A549 (cell line): ENCODE measurements at regions not wholly inside any gene's neighbourhood (a gene's known extent, or its start where the extent isn't known, plus 50 kb on each side); places are given as distances from the start of the nearest gene placed in this dataset.

Source experiments
- ATAC-seq, 2 experiments: fragments of 200-7000 bp in 1 of 2; fragments of >200 bp in 1 of 2; cut with Nextera tagmentation in 1 of 2; cut with Tn5 transposase in 1 of 2; 3 replicates each; pipeline versions ENCODE4 v1.8.0 to v1.9.1; 2018 to 2020; ENCODE audit warnings: mild to moderate bottlenecking in 1 of 2, moderate library complexity in 1 of 2
- CTCF ChIA-PET: fragments of 300-600 bp; sonication (Branson Sonifier 250); formaldehyde crosslinking; extraction: SDS; loops from one replicate; lab custom pipeline; 2021; ENCODE audit warnings: antibody characterized with exemption, inconsistent platforms; lab: Yijun Ruan, JAX
- POLR2A ChIA-PET: fragments of 350-600 bp; formaldehyde crosslinking; extraction: SDS; loops from one replicate; lab custom pipeline; 2021; ENCODE audit warnings: antibody characterized with exemption, inconsistent platforms; lab: Yijun Ruan, JAX
- DNase-seq, 2 experiments: peaks; one replicate each; pipeline versions ENCODE4 v3.0.0 to v3.0.0-alpha.2; 2011 to 2016; ENCODE audit warnings: low read depth in 1 of 2, low spot score in 1 of 2
- FAIRE-seq: peaks from 2 replicates; lab custom pipeline; 2011; peaks lifted over from hg19 to GRCh38; lab: Jason Lieb, UNC
- H3K27ac ChIP-seq, 2 experiments: fragments of >200 bp; sonication (Bioruptor Twin); formaldehyde crosslinking; 3 replicates each; pipeline ENCODE4 v1.5.1; 2016 to 2017
- H3K4me1 ChIP-seq: fragments of >200 bp; sonication (Bioruptor Twin); formaldehyde crosslinking; 3 replicates; pipeline ENCODE4 v1.6.1; 2016
- H3K4me2 ChIP-seq: fragments of >200 bp; sonication (Bioruptor Twin); formaldehyde crosslinking; 3 replicates; pipeline ENCODE4 v1.6.1; 2016
- H3K4me3 ChIP-seq: fragments of >200 bp; sonication (Bioruptor Twin); formaldehyde crosslinking; 3 replicates; pipeline ENCODE4 v1.5.1; 2016
- H3K9me3 ChIP-seq: fragments of >200 bp; sonication (Bioruptor Twin); formaldehyde crosslinking; 3 replicates; pipeline ENCODE4 v1.6.1; 2016
- ATOH8 ChIP-seq: fragments of 250-450 bp; sonication (Bioruptor Pico); IDR thresholded peaks from 2 replicates; pipeline ENCODE4 v1.5.0; 2020; ENCODE audit warnings: low read depth, mild to moderate bottlenecking, moderate library complexity
- BHLHE40 ChIP-seq: IDR thresholded peaks from 2 replicates; pipeline ENCODE4 v1.6.1; 2012; ENCODE audit warnings: low read depth, low read length, inconsistent platforms
- CBX2 ChIP-seq: fragments of 200-600 bp; sonication (generic); IDR thresholded peaks from 2 replicates; pipeline ENCODE4 v1.6.1; 2016; ENCODE audit warnings: low read depth, mild to moderate bottlenecking, borderline replicate concordance
- CHD2 ChIP-seq: fragments of 150-350 bp; IDR thresholded peaks from 2 replicates; pipeline ENCODE4 v1.6.1; 2014; ENCODE audit warnings: low read length; ENCODE audit not compliant: partially characterized antibody
- CTCF ChIP-seq: fragments of >200 bp; sonication (Bioruptor Twin); formaldehyde crosslinking; IDR thresholded peaks from 3 replicates; pipeline ENCODE4 v1.5.1; 2016
- E2F6 ChIP-seq: IDR thresholded peaks from 2 replicates; pipeline ENCODE4 v1.6.1; 2012; ENCODE audit warnings: low read depth, borderline replicate concordance
- EHMT2 ChIP-seq: fragments of 200-600 bp; sonication (generic); IDR thresholded peaks from 2 replicates; pipeline ENCODE4 v1.6.1; 2016; ENCODE audit warnings: antibody characterized with exemption, low read depth, mild to moderate bottlenecking, moderate library complexity
- ELK1 ChIP-seq: fragments of 150-350 bp; IDR thresholded peaks from 2 replicates; pipeline ENCODE4 v1.6.1; 2014; ENCODE audit warnings: low read depth, mild to moderate bottlenecking, low read length
- FOSL2 ChIP-seq, 2 experiments: fragments of 450-650 bp in 1 of 2; fragments of >200 bp in 1 of 2; sonication (Bioruptor Twin) in 1 of 2; formaldehyde crosslinking; IDR thresholded peaks; 2 replicates each; pipeline versions ENCODE4 v1.5.0 to v1.6.1; 2016 to 2020; ENCODE audit warnings: mild to moderate bottlenecking in 1 of 2, moderate library complexity in 1 of 2
- HOXB5 ChIP-seq: fragments of 250-450 bp; sonication (Bioruptor Pico); IDR thresholded peaks from 2 replicates; pipeline ENCODE4 v1.5.0; 2020; ENCODE audit warnings: mild to moderate bottlenecking, moderate library complexity
- JUN ChIP-seq, 2 experiments: fragments of >200 bp; sonication (Bioruptor Twin); formaldehyde crosslinking; IDR thresholded peaks; 2 replicates in 1 of 2; 3 replicates in 1 of 2; pipeline ENCODE4 v1.6.1; 2016 to 2017
- MAFK ChIP-seq: fragments of 450-650 bp; IDR thresholded peaks from 2 replicates; pipeline ENCODE4 v1.6.1; 2014; ENCODE audit not compliant: partially characterized antibody
- MAZ ChIP-seq: fragments of 150-350 bp; IDR thresholded peaks from 2 replicates; pipeline ENCODE4 v1.6.1; 2014; ENCODE audit warnings: antibody characterized with exemption, low read depth, low read length, borderline replicate concordance
- NPAS2 ChIP-seq: fragments of 250-450 bp; sonication (Bioruptor Pico); IDR thresholded peaks from 2 replicates; pipeline ENCODE4 v1.8.0; 2022; ENCODE audit warnings: mild to moderate bottlenecking, moderate library complexity, borderline replicate concordance
- NR3C1 ChIP-seq: fragments of >200 bp; sonication (Bioruptor Twin); formaldehyde crosslinking; IDR thresholded peaks from 3 replicates; pipeline ENCODE4 v1.6.1; 2017
- PHF8 ChIP-seq: fragments of 200-600 bp; sonication (generic); IDR thresholded peaks from 2 replicates; pipeline ENCODE4 v1.6.1; 2016; ENCODE audit warnings: low read depth, mild to moderate bottlenecking, antibody characterized with exemption, moderate library complexity, borderline replicate concordance
- POLR2A ChIP-seq: IDR thresholded peaks from 2 replicates; pipeline ENCODE4 v1.6.1; 2012; ENCODE audit warnings: mild to moderate bottlenecking, low read length
- POLR2AphosphoS2 ChIP-seq: conservative IDR thresholded peaks from 2 replicates; pipeline ENCODE4 v1.6.1; 2012; ENCODE audit warnings: low read length, improper control_type of control experiment, inconsistent platforms
- ZSCAN20 ChIP-seq: fragments of 250-450 bp; sonication (Bioruptor Pico); IDR thresholded peaks from 2 replicates; pipeline ENCODE4 v1.8.0; 2022; ENCODE audit warnings: mild to moderate bottlenecking, moderate library complexity
- WGBS: methylation state at CpG from one replicate; pipeline ENCODE4 v1.1.6; 2017; ENCODE audit errors: missing lambda C conversion rate; 5-methylcytosine and 5-hydroxymethylcytosine counted together
- TF ChIP-seq, protein P1 (sequence below): fragments of 450-650 bp; IDR thresholded peaks from 2 replicates; pipeline ENCODE4 v1.6.1; 2014; ENCODE audit warnings: antibody characterized with exemption

DNA sequence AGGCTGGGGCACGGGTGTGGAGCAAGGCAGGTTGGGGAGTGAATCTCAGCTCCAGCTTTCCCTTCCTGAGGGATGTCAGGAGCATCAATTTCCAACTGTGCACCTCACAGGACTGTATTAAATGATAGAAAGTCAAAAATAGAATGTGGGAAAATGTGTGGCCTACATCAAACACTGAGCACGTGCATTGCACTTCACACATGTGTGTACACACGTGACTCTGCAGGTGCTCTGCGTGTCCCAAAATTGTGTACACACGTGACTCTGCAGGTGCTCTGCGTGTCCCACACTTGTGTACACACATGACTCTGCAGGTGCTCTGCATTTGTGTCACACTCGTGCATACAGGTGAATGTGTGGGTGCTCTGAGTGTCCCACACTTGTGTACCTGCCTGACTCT is 577.2 kb upstream of the SALL3 start (continued):
- TF ChIP-seq, protein P1, sequence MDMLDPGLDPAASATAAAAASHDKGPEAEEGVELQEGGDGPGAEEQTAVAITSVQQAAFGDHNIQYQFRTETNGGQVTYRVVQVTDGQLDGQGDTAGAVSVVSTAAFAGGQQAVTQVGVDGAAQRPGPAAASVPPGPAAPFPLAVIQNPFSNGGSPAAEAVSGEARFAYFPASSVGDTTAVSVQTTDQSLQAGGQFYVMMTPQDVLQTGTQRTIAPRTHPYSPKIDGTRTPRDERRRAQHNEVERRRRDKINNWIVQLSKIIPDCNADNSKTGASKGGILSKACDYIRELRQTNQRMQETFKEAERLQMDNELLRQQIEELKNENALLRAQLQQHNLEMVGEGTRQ = peak; percentile 34; the same call in 1 of the 2 replicates

- FAIRE-seq (no peak), ATAC-seq (no peak), DNase-seq (no peak)
- WGBS = 3% methylated on average over 4 of the region's 7 CpGs
- CTCF ChIA-PET = interaction anchor here (0.5 kb wide), 1 partner anchor 8 kb away, joined by 3 read pairs; no protein-coding TSS in a partner anchor
- H3K4me2 ChIP-seq = no peak overlapping the region
- H3K4me1 ChIP-seq = no peaks in the 10 kb centered on the region
- H3K4me3 ChIP-seq = no peak overlapping the region
- TF ChIP-seq POLR2AphosphoS2 = no peak
- no peak for TF ChIP-seq NPAS2 (CRISPR knock-in tag)
- no peak for TF ChIP-seq MAZ
- TF ChIP-seq ATOH8 (CRISPR knock-in tag) = no peak
- no peak for TF ChIP-seq EHMT2
- no peak for TF ChIP-seq MAFK
- no peak for TF ChIP-seq CTCF
- no peaks in the 10 kb centered on the region for H3K9me3 ChIP-seq
- POLR2A ChIA-PET = no interaction called here
- H3K27ac ChIP-seq = no peak overlapping the region
These were observed 576.7 kb upstream of the SALL3 start for GRCh38 chr18:78402966-78403365.

- POLR2A ChIA-PET = no interaction called here
- no peak overlapping the region for H3K4me3 ChIP-seq
- H3K4me1 ChIP-seq = no peaks in the 10 kb centered on the region
- TF ChIP-seq JUN (IDR thresholded peaks at IDR 0.05) = no peak
- no peak for TF ChIP-seq ZSCAN20 (CRISPR knock-in tag)
- TF ChIP-seq BHLHE40 = no peak
- TF ChIP-seq EHMT2 = no peak
- TF ChIP-seq NR3C1 = no peak
- TF ChIP-seq ELK1 = no peak
- no peak for TF ChIP-seq MAFK
- no peak for TF ChIP-seq CBX2
- no peak for TF ChIP-seq FOSL2 (IDR thresholded peaks at IDR 0.05)
- no peak for TF ChIP-seq FOSL2 (CRISPR knock-in tag; IDR thresholded peaks at IDR 0.05)
- no peak for TF ChIP-seq E2F6
- TF ChIP-seq PHF8 = no peak
- no peak for TF ChIP-seq MAZ
- TF ChIP-seq POLR2A = no peak
- TF ChIP-seq HOXB5 (CRISPR knock-in tag) = no peak
- TF ChIP-seq CHD2 = no peak
- TF ChIP-seq, all 56 proteins: peak for 0
- Histone ChIP-seq H3K9me3 (no peaks in the 10 kb centered on the region), H3K27ac (no peak overlapping the region), H3K4me2 (no peak overlapping the region)
- DNase-seq (no peak), ATAC-seq (no peak), FAIRE-seq (no peak)
- CTCF ChIA-PET = no interaction called here
- WGBS = 0% methylated on average over 7 of the region's 9 CpGs
These were observed 576.2 kb upstream of the SALL3 start for GRCh38 chr18:78403371-78403770.
